NCI-H187 treated with DMSO at 0.1 percent for 48 hours (cell line): ENCODE measurements at regions not wholly inside any gene's neighbourhood (a gene's known extent, or its start where the extent isn't known, plus 50 kb on each side); places are given as distances from the start of the nearest gene placed in this dataset.

Source experiments
- DNase-seq: peaks from one replicate; lab custom pipeline; 2025; lab: John Stamatoyannopoulos, UW

- no peak for DNase-seq
Observed at GRCh38 chr3:124663690-124664089, 66.6 kb upstream of the UMPS start.

DNA sequence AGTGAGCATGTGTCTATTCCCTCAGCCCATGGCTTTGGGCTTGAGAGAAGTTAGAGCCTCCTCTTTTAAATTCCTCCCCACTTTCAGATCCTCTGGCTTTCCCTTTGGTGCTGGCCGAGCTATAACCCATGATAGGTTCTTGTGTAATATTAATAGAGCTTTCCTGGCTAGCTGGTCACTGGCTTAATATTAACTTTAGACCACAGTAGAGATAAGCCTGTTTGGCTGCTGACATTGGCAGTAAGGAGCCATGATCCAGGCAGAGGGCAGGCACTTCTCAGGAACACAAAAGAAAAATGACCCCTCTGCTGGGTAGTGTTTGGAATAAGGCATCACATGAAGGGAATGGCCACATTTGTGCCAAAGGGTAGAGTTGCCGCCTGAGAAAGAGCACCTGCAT is 65.4 kb upstream of the UMPS start:
- no peak for DNase-seq

DNA sequence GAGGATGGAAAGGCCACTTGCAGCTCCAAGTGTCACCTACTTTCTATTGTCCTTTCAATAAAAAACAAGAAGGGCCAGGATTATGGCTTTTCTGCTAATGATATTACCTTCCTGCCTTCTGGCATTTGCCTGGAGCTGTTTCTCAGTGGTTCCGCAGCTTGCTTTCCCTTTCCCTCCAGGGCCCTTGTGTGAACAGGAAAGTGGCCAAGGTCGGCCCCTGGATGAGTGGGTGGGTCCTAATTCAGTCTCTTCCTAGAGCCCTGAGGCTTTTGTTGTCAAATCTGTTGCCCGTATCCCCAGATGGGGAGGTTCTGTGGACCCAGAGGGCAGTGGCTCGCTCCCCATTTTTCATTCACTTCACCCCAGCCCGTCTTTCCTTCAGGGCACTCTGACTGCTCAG is 64.2 kb upstream of the UMPS start:
- no peak for DNase-seq

GRCh38 chr3:124669470-124669869 is 60.8 kb upstream of the UMPS start:
- DNase-seq, result no peak

DNA sequence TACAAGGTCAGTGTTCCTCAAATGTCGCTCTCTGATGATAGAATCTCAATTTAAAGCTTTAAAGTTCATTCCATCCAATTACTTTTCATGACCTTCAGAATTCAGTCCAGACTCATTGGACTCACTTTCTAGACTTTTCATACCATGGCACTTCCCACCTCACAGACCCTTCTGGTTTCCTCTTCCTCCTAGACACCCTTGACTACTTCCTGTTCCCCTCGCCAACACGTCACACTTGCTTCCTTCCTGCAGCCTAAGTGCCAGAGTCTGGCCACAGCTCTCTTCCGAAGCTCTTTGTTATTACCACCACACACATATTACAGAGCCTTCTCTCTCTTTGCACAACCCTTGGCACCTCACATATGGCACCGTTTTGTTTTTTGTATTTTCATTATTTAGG is 59.1 kb upstream of the UMPS start:
- no peak for DNase-seq

GRCh38 chr3:124674336-124674735 is 55.9 kb upstream of the UMPS start:
- no peak for DNase-seq

DNA sequence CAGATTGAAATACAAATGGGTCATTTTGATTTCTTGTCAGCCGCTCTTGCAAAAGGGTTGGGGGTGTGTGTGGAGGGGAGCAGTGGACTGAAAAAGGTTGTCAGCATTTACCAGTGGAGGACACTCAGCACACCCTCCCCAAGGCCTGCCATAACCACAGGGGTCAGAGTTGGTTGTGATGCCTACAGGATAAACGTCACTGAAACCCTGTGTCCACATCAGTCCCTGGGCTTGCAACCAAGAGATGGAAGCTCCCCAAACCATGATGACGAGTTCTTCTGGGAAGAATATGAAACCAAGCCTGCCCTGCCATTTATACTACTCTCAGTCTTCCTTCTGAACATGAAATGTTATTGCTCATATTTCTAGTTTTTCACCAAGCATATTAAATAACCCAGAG is 54.0 kb upstream of the UMPS start:
- DNase-seq, result no peak

DNA sequence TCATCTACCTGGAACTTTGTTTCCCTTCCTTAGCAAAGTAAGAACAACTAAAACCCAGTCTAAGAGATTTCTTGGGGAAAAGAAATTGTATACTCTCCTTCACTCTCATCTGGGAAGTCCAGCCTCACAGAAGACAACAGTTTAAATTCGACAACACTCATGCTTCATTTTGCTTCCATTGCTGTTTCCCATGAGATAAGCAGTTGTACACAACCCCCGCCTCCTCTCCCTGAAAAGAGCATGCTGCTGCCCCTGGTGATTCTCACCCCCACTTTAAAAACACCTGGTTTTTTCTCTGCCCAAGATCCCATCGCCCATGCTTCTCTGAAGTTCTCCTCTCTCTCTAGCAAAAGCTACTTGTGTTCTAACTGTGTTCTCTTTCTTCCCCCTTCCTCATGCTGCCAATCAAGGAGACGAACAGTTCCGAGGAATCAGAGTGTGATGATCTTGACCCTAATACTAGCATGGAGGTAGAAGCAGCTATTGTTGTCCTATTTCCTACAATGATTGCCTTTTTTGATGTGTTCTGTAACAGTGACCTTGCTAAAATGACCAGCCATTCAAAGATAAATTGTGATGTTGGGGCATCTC is 51.1 kb upstream of the UMPS start:
- DNase-seq, result no peak
